Astrocyte of the spinal cord (primary cell): ENCODE measurements at regions not wholly inside any gene's neighbourhood (a gene's known extent, or its start where the extent isn't known, plus 50 kb on each side); places are given as distances from the start of the nearest gene placed in this dataset.

ENCODE experiments used
- DNase-seq: peaks from one replicate; pipeline ENCODE4 v3.0.0; 2011; ENCODE audit warnings: low read depth, low spot score
- H3K4me3 ChIP-seq: 2 replicates; pipeline ENCODE4 v1.5.1; 2011; ENCODE audit warnings: low read depth, mild to moderate bottlenecking, low read length, moderate library complexity
- in situ Hi-C: cut with HindIII; loops from 2 replicates; pipeline ENCODE4 v1.10.0; 2017; ENCODE audit warnings: low sequenced_read_pairs
- TF ChIP-seq, protein P1 (sequence below): IDR thresholded peaks from 2 replicates; pipeline ENCODE4 v1.5.1; 2012; ENCODE audit warnings: low read depth, mild to moderate bottlenecking, low read length, inconsistent platforms

DNA sequence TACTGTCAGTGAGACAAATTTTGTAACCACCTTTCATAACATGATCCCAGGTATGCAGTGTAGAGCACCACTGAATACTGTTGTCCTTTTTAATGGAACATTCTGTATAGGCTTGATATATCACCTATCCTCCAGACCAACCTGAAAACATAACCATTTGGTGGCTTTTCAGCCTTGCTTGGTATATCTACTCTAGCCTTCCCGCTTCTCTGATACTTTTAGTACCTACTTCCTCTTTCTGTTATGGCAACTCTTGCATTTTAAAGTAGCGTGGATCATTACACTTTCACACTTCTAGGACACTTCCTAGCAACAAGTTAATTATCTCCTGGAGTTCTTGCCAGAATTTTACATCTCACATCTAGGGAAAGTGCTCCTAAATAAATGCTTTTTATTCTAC lies 226.6 kb upstream of the ROBO1 start:
- in situ Hi-C loops, result no loop called here
- TF ChIP-seq, protein P1, sequence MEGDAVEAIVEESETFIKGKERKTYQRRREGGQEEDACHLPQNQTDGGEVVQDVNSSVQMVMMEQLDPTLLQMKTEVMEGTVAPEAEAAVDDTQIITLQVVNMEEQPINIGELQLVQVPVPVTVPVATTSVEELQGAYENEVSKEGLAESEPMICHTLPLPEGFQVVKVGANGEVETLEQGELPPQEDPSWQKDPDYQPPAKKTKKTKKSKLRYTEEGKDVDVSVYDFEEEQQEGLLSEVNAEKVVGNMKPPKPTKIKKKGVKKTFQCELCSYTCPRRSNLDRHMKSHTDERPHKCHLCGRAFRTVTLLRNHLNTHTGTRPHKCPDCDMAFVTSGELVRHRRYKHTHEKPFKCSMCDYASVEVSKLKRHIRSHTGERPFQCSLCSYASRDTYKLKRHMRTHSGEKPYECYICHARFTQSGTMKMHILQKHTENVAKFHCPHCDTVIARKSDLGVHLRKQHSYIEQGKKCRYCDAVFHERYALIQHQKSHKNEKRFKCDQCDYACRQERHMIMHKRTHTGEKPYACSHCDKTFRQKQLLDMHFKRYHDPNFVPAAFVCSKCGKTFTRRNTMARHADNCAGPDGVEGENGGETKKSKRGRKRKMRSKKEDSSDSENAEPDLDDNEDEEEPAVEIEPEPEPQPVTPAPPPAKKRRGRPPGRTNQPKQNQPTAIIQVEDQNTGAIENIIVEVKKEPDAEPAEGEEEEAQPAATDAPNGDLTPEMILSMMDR, result no peak
- no peak for DNase-seq
- no peak overlapping the region for H3K4me3 ChIP-seq

DNA sequence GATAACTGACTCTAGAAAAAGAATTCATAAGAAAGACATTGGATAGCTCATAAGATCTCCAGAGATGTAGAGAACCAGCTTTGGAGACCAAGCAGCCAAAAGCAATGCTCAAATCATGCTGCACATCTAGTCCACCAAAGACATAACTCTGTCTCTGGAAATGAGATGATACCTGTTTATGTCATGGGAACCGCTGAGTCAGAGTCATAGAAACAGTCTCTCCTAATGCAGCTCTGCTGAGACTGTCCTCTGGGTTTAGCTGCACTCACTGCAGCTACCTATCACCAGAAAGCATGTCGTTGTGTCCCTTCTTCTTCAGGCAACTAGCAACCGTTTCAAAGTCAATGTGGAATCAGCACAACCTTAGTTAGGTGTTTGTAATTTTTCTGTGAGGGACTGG lies 218.5 kb upstream of the ROBO1 start:
- H3K4me3 ChIP-seq, result no peak overlapping the region
- TF ChIP-seq, protein P1, result no peak
- in situ Hi-C loops, result no loop called here
- no peak for DNase-seq

DNA sequence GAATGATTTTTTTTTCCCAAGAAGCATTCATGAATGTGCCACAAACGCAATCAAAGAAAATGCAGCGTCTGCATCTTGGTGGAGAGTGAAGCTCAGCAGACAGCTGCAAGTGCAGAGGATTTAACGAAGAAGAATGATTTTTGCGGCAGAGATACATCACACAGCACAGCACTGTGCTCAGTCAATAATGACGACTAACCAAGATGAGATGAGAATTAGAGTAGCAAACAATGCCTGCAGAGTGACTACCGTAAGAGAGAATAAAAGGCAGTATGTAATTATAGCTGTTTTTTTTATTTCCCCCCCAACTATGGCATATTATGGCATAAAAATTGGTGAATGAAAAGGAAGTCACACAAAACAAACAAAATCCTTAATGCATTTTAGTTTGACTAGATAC lies 218.0 kb upstream of the ROBO1 start:
- TF ChIP-seq, protein P1, result no peak
- in situ Hi-C loops, result no loop called here
- no peak for DNase-seq
- no peak overlapping the region for H3K4me3 ChIP-seq

DNA sequence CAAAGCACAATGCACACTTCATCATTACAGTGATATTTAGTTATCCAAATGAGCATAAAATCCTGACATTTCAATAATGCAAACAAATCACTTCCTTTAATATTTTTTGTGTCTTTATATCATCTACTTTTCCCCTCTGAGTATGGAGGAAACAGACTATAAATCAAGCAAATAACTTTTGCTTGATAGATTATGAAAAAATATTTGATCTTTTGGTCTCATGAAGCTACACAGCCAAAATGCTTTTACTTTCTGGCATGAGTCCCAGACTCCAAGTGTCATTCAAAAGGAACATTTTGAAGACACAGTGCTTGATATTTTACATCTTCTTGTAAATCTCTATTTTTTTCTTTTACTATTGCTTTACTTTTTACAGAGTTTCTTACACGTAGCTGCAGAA lies 215.3 kb upstream of the ROBO1 start:
- H3K4me3 ChIP-seq, result no peak overlapping the region
- TF ChIP-seq, protein P1, result no peak
- in situ Hi-C loops, result no loop called here
- DNase-seq, result no peak

DNA sequence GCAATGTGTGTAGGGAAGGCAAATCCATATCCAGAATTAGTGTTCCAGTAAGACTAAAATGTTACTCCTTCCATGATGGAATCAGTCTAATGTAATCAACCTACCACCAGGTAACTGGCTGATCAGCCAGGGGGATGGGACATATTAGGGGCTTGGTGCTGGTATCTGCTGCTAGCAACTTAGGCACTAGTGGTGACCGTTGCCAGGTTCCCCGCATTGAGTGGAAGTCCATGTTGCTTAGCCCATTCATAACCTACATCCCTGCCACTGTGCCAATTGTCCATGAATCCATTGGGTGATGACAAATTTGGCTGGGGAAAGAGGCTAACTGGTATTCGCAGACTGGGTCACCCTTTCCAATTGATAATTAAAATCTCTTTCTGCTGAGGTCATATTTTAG lies 212.2 kb upstream of the ROBO1 start:
- no peak overlapping the region for H3K4me3 ChIP-seq
- no peak for DNase-seq
- TF ChIP-seq, protein P1, result no peak
- in situ Hi-C loops, result no loop called here

DNA sequence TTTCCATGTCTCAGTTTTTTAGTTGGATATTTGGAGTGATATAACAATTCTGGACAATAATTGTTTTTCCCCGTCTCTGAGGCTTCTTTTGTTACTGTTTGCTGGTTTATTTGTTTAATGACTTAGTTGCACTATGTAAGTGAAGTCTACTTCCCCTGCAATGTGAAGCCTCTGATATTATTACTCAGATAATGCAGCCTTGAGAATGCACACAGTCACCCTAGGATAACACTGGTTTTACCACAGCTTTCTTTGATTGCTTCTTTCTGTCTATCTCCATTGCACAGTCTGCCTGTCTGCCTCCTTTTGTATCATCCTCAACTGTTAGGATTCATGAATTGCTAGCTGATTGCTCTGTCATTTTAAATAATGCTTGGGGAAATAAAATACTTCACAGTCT lies 208.7 kb upstream of the ROBO1 start:
- DNase-seq, result peak; percentile 69
- in situ Hi-C loops, result no loop called here
- TF ChIP-seq, protein P1, result no peak
- H3K4me3 ChIP-seq, result no peak overlapping the region

DNA sequence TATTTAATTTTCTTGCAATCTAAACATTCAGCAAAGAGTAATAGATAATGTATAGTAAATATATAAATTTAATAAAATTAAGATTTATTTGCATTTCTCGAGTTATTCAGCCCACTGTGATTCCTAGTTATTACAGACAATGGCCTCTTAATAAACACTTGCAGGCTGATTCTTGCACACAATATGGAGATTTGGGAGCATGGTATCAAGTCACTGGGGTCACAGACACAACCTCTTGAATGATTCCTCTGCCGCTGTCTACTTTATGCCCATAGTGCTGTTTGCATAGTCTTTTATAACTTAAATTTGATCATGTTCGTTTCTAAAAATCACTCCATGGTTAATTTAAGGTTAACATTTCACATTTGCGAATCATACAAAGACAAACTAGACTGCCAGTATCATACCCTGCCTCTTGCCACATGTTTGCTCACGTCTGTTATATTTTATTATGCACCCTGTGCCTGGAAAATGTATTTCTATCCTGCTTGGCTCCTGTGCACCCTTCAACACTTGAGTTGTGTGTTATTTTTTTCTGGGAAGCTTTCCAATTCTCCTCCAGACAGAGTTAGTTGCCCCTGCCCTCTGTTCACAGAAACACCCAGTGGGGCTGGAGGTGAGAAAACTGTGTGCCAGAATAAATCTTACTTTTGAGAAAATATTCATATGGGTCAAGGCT lies 206.3 kb upstream of the ROBO1 start:
- DNase-seq, result peak; percentile 54
- H3K4me3 ChIP-seq, result no peak overlapping the region
- in situ Hi-C loops, result no loop called here
- TF ChIP-seq, protein P1, result no peak
